Right lobe of liver (tissue), 6 donors: ENCODE measurements at regions not wholly inside any gene's neighbourhood (a gene's known extent, or its start where the extent isn't known, plus 50 kb on each side); places are given as distances from the start of the nearest gene placed in this dataset.
A peak's percentile ranks its signal among the peaks of the same experiment; 100 is the strongest.
"Not testable (repeated sequence)": the region's sequence is repeated elsewhere in the genome, so short reads cannot be mapped to it uniquely, and the experiment has no call there.

ENCODE experiments used
- ATAC-seq, 4 donors: fragments of 200-7000 bp; cut with Tn5 transposase; one replicate each; pipeline ENCODE4 v1.9.1; 2020; ENCODE audit warnings: mild to moderate bottlenecking in 4 of 4, moderate library complexity in 4 of 4
- DNase-seq, 3 donors: peaks; one replicate each; pipeline ENCODE4 v3.0.0-alpha.2; 2020
- H3K27ac ChIP-seq, 3 donors: fragments of 200-600 bp; one replicate each; pipeline ENCODE4 v1.8.0; 2022
- H3K27me3 ChIP-seq, 2 donors: fragments of 200-600 bp; one replicate each; pipeline ENCODE4 v1.8.0; 2022
- H3K36me3 ChIP-seq, 4 donors: fragments of 200-600 bp; sonication (generic) in 1 of 4; one replicate each; pipeline versions ENCODE4 v1.5.1 to v1.8.0; 2017 to 2022; ENCODE audit warnings: control low read depth in 1 of 4
- H3K4me1 ChIP-seq, 4 donors: fragments of 200-600 bp; sonication (generic) in 1 of 4; one replicate each; pipeline versions ENCODE4 v1.5.1 to v1.8.0; 2017 to 2022; ENCODE audit warnings: control low read depth in 1 of 4
- H3K4me3 ChIP-seq, 3 donors: fragments of 200-600 bp; one replicate each; pipeline ENCODE4 v1.8.0; 2022
- H3K9me3 ChIP-seq, 4 donors: fragments of 200-600 bp; sonication (generic) in 1 of 4; one replicate each; pipeline versions ENCODE4 v1.5.1 to v1.8.0; 2017 to 2022; ENCODE audit warnings: control low read depth in 1 of 4
- POLR2A ChIP-seq: fragments of 450-650 bp; IDR thresholded peaks from one replicate; pipeline ENCODE4 v1.6.1; 2017; ENCODE audit warnings: antibody characterized with exemption, mild to moderate bottlenecking
- WGBS: methylation state at CpG from one replicate; pipeline ENCODE4 v1.1.6; 2018; ENCODE audit warnings: low coverage, low lambda C conversion rate; ENCODE audit not compliant: insufficient coverage; ENCODE audit errors: missing lambda C conversion rate; 5-methylcytosine and 5-hydroxymethylcytosine counted together
- intact Hi-C, 2 donors: fragments of 100-400 bp; cut with DNase I; formaldehyde crosslinking; loops; one replicate each; pipeline versions ENCODE4 v1.11.2 to v1.14.1; 2022
- TF ChIP-seq, protein P1 (sequence below), 4 donors: fragments of 200-600 bp in 3 of 4; fragments of 450-650 bp in 1 of 4; IDR thresholded peaks; one replicate each; pipeline versions ENCODE4 v1.5.1 to v1.8.0; 2016 to 2022; ENCODE audit warnings: antibody characterized with exemption in 4 of 4, mild to moderate bottlenecking in 2 of 4
- donor health status: DM: no; HTN: yes; CAD: no.
- donor health status: DM: no; HTN: no; CAD: no.
- donor health status: DM: no; HTN: no; CAD: no.
- donor health status: DM: no; HTN: yes; CAD: no.
- donor health status: DM: no; HTN: yes; CAD: no.

DNA sequence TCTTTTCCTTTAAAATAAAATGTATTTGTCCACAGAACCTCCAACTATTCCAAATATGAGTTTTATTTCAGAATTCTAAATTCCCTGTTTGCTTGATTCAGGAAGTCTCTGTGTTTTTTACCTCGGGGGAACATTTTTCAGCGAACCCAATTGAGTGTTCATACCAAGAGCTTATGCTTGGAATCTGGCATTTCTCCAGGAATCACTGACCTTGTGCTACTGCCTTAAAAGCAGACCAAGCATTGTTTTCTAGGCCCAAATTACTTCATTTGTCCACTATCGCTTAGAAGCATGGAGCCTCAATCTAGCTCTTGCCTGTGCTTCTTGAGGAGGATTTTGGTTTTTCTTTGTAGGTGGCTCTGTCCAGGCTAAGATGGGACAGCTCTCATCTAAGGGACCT, 59.4 kb downstream of the EBLN1 start:
- ATAC-seq (no peak), DNase-seq (no peak)
- no peak overlapping the region for H3K4me3 ChIP-seq
- no peaks in the 10 kb centered on the region for H3K36me3 ChIP-seq
- no peaks in the 10 kb centered on the region for H3K4me1 ChIP-seq
- H3K9me3 ChIP-seq, result no peaks in the 10 kb centered on the region
- H3K27me3 ChIP-seq, result no peaks in the 10 kb centered on the region
- no peak overlapping the region for H3K27ac ChIP-seq
- intact Hi-C loops, result no loop called here
- WGBS, result 80% methylated on average over 3 of the region's 3 CpGs
- no peak for TF ChIP-seq POLR2A
- TF ChIP-seq, protein P1, sequence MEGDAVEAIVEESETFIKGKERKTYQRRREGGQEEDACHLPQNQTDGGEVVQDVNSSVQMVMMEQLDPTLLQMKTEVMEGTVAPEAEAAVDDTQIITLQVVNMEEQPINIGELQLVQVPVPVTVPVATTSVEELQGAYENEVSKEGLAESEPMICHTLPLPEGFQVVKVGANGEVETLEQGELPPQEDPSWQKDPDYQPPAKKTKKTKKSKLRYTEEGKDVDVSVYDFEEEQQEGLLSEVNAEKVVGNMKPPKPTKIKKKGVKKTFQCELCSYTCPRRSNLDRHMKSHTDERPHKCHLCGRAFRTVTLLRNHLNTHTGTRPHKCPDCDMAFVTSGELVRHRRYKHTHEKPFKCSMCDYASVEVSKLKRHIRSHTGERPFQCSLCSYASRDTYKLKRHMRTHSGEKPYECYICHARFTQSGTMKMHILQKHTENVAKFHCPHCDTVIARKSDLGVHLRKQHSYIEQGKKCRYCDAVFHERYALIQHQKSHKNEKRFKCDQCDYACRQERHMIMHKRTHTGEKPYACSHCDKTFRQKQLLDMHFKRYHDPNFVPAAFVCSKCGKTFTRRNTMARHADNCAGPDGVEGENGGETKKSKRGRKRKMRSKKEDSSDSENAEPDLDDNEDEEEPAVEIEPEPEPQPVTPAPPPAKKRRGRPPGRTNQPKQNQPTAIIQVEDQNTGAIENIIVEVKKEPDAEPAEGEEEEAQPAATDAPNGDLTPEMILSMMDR (IDR thresholded peaks at IDR 0.05), result no peak

DNA sequence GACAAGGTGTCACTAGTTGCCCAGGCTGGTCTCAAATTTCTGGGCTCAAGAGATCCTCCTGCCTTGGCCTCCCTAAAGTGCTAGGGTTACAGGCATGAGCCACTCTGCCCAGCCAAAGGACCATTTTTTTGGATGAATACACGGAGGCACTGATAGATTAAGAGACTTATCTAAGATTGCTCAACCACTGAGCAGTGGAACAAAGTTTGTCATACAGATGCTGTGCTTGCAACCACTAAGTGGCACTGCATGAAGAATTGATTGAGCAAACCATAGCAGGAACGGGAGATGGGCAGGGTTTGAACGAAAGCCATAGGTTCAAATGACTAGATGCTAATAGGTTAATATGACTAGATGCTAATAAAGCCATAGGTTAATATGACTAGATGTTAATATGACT, 61.1 kb downstream of the EBLN1 start:
- Histone ChIP-seq H3K9me3 (no peaks in the 10 kb centered on the region), H3K36me3 (no peaks in the 10 kb centered on the region), H3K27me3 (no peaks in the 10 kb centered on the region), H3K4me1 (no peaks in the 10 kb centered on the region), H3K27ac (no peak overlapping the region), H3K4me3 (no peak overlapping the region)
- TF ChIP-seq, protein P1 (IDR thresholded peaks at IDR 0.05), result peak in 2 of 4 donors; percentile 11 to 18
- TF ChIP-seq POLR2A, result no peak
- 27% methylated on average over 3 of the region's 3 CpGs for WGBS
- peak in 3 of 4 donors; percentile 44 to 75 (median 69) for ATAC-seq
- DNase-seq, result no peak
- intact Hi-C loops, result no loop called here

DNA sequence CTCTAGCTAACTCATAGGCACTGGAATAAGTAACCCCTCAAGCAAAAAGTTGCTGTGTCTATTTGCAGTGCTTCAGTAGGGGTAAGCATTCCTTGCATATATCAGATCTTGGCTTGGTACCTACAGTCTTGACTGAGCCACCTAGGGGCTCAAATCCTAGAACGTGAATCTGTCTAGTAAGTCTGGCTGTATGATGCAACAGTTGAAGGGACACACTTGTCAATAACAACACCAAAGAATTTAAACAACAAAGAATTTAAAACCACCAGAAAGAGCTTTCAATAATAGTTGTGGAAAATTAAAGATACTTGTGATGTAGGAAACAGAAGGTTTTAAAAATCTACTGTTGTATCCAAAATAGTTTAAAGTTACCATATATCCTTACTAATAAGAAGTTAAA, 65.4 kb downstream of the EBLN1 start:
- intact Hi-C loops, result no loop called here

DNA sequence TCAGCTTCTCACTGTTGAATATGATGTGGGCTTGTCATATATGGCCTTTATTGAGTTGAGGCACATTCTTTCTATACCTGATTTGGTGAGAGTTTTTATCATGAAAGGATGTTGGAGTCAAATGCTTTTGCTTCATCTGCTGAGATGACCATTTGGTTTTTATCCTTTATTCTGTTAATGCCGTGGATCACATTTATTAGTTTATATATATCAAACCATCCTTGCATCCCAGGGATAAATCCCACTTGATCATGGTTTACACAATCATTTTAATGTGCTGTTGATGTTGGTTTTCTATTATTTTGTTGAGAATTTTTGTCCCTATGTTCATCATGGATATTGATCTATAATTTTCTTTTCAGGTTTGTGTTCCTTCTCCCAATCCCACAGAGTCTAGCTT, 67.0 kb downstream of the EBLN1 start:
- Histone ChIP-seq H3K4me3 (no peak overlapping the region), H3K27ac (no peak overlapping the region), H3K36me3 (no peaks in the 10 kb centered on the region), H3K27me3 (no peaks in the 10 kb centered on the region), H3K4me1 (no peaks in the 10 kb centered on the region), H3K9me3 (no peaks in the 10 kb centered on the region)
- intact Hi-C loops, result no loop called here
- DNase-seq (no peak), ATAC-seq (no peak)
- 67% methylated on average over 1 of the region's 1 CpG for WGBS
- TF ChIP-seq, protein P1 (IDR thresholded peaks at IDR 0.05), result no peak
- no peak for TF ChIP-seq POLR2A

More for the DNA sequence above, 65.4 kb downstream of the EBLN1 start:
- TF ChIP-seq, protein P1 (IDR thresholded peaks at IDR 0.05), result no peak
- no peak for TF ChIP-seq POLR2A
- H3K4me1 ChIP-seq, result no peaks in the 10 kb centered on the region
- ATAC-seq, result no peak
- H3K27me3 ChIP-seq, result no peaks in the 10 kb centered on the region
- no peaks in the 10 kb centered on the region for H3K9me3 ChIP-seq
- DNase-seq, result no peak
- no peaks in the 10 kb centered on the region for H3K36me3 ChIP-seq
- no peak overlapping the region for H3K27ac ChIP-seq
- H3K4me3 ChIP-seq, result no peak overlapping the region
- WGBS, result 71% methylated on average over 1 of the region's 1 CpG

DNA sequence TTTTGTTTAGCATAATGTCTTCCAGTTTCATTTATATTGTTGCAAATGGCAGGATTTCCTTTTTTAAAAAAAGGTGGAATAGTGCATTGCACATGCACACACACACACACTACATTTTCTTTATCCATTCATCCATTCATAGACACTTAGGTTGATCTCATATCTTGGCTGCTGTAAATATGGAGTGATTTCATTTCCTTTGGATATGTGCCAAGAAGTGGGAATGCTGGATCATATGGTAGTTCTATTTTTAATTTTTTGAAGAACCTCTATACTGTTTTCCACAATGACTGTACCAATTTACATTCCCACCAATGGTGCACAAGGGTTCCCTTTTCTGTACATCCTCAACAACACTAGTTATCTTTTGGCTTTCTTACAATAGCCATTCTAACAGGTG, 68.9 kb downstream of the EBLN1 start:
- no peaks in the 10 kb centered on the region for H3K9me3 ChIP-seq
- intact Hi-C loops, result no loop called here
- no peak overlapping the region for H3K27ac ChIP-seq
- TF ChIP-seq POLR2A, result no peak
- TF ChIP-seq, protein P1 (IDR thresholded peaks at IDR 0.05), result no peak
- no peaks in the 10 kb centered on the region for H3K27me3 ChIP-seq
- no peaks in the 10 kb centered on the region for H3K4me1 ChIP-seq
- H3K36me3 ChIP-seq, result no peaks in the 10 kb centered on the region
- no peak overlapping the region for H3K4me3 ChIP-seq
- ATAC-seq (no peak), DNase-seq (no peak)

DNA sequence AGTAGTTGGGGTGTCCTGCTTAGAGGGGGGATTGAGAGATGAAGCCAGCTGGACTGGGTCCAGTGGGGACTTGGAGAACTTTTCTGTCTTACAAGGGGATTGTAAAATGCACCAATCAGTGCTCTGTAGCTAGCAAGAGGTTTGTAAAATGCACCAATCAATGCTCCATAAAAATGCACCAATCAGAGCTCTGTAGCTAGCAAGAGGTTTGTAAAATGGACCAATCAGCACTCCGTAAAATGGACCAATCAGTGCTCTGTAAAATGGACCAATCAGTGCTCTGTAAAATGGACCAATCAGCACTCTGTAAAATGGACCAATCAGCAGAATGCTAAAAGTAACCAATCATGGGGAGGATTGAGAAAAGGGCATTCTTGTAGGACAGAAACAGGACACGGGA, 71.9 kb downstream of the EBLN1 start:
- H3K4me1 ChIP-seq, H3K27me3 ChIP-seq, H3K9me3 ChIP-seq, ATAC-seq, intact Hi-C loops, DNase-seq, H3K4me3 ChIP-seq, H3K27ac ChIP-seq, H3K36me3 ChIP-seq: not testable (repeated sequence)
- WGBS, result 65% methylated on average over 2 of the region's 2 CpGs
